Left lobe of liver (tissue), 2 donors: ENCODE measurements at regions not wholly inside any gene's neighbourhood (a gene's known extent, or its start where the extent isn't known, plus 50 kb on each side); places are given as distances from the start of the nearest gene placed in this dataset.

Experiments
- ATAC-seq: fragments of 200-7000 bp; cut with Tn5 transposase; one replicate; pipeline ENCODE4 v1.9.1; 2020; ENCODE audit warnings: mild to moderate bottlenecking, moderate library complexity
- DNase-seq: peaks from one replicate; pipeline ENCODE4 v3.0.0-alpha.2; 2020; ENCODE audit warnings: low spot score
- donor health status: DM: no; HTN: no; CAD: no; lungs with moderate emphysema.
- donor health status: DM: no; HTN: yes; CAD: no.

DNA sequence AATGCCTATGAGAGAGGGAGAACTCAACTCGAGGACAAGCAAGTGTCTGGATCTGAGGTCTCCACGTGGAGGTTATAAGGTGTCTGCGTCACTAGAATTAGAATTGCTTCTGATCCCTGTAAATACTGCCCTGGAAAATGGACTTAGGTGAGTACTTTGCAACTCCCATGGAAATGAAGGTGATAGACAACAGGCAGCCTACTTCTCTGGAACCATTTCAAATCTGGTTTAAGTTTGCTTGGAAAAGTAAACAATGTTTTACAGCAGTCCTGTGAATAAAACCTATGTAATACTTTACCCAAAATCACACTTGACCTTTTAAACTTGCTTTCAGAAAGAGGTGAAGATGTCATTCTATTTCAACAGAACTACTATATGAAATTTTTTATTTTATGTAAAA lies 70.1 kb upstream of the TENT5A start:
- ATAC-seq: peak; percentile 72
- no peak for DNase-seq

DNA sequence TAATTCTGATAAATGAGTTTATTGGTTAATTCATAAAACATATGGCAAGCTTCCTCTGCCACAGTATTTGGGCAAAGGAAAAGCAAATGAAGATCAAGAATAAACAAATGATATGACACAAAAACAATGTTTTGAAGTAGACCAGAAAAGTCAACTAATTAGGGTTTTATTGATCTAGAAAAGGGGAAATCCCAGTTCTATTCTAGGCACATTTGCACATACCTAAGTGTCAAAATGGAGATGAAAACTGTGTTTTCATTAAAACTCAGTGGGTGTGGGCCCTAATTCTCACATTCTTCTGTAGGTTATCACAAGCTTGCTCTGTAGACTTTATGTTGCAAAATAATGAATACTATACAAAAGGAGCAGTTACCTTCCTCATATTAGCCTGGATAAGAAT lies 69.0 kb upstream of the TENT5A start:
- DNase-seq (no peak), ATAC-seq (no peak)

- no peak for DNase-seq
- ATAC-seq: peak; percentile 86
These were observed 68.5 kb upstream of the TENT5A start for GRCh38 chr6:81820980-81821379.

- ATAC-seq (peak; percentile 67), DNase-seq (no peak)
These were observed 67.9 kb upstream of the TENT5A start for GRCh38 chr6:81820422-81820821.

DNA sequence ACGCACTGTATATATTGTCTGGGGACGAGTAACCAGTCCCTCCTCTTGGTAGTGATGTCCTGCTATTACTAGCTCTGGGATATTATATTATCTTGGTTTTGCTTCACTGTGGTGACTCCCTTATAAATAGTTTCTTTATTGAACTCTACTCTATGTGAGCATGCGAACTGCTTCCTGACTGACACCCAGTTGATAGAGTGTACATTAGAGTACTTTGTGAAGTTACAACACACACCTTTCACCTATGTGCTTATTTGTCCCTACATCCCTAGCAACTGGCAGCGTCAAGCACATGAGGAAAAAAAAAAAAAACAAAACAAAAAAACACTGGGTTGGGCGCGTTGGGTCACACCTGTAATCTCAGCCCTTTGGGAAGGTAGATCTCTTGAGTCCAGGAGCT lies 67.3 kb upstream of the TENT5A start:
- DNase-seq: no peak
- no peak for ATAC-seq

GRCh38 chr6:81818901-81819361 lies 66.5 kb upstream of the TENT5A start:
- ATAC-seq: no peak
- no peak for DNase-seq

DNA sequence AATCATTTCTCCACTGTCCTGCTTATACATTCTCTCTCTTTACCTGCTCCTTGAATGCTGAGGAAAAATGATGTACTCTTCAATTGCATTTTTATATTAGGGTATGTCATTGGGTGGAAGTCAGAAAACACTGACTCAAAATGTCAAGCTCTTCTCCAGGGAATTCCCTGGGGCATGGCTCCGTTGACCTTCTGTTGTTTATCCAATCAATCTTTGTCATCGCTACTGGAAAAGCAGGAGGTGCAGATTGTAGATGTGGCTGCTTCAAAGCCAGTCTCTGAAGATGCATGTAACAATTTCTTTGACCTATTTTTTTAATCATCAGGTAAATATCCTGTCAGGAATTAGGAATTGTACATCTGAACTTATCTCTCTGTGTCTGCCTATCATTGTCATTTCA lies 63.9 kb upstream of the TENT5A start:
- no peak for DNase-seq
- no peak for ATAC-seq

GRCh38 chr6:81814370-81815076 lies 62.0 kb upstream of the TENT5A start:
- no peak for ATAC-seq
- no peak for DNase-seq

GRCh38 chr6:81813305-81813704 lies 60.8 kb upstream of the TENT5A start:
- DNase-seq (no peak), ATAC-seq (no peak)

DNA sequence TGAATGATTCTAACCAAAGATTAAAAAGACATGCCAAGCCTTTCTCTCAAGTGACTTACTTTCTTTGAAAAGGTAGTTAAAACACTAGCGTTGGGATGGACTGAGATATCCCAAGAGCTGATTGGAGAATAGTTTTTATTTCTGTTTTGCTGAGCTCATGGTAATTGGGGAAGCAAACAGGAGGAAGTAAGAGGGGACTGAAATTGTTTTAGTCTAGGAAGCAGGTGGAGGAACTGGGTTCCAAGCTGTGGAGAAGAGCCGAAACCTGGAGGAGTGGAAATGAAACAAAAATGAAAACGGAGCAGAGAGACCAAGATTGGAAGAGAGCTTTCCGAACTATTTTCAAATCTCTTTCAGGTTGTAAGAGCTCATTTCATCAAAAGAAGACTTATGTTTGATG lies 59.9 kb upstream of the TENT5A start:
- DNase-seq: no peak
- ATAC-seq: no peak

DNA sequence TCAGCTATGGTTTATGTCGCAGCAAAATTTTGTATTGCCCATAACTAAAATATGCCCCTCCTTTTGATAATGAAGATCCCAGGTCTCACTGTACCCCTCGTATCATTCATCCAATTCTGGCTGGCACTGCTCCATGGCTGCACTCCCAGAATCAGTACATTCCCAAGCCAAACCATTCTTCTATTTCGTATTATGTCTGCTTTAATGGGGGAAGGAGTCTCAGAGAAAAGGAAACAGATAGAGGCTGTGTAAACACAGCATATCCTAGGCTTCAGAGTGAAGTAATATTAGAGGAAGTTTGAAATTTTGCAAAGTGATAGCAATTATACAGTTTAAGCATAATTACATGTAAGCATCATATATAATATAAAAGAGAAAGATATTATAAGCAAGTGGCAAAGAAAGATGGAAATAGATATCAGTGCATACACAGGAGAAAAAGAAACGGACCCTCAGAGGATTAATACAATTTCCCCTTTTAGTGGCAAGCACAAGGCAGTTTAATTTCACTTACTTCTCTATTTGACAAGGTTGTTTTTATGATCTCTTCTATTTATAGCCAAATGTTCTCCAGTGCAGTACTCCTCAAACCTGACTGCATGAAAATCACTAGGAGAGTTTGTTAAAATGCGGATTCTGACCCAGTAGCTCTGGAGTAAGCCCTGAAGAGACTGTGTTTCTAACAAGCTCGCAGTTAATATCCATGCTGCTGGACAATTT lies 56.5 kb upstream of the TENT5A start:
- no peak for DNase-seq
- peak; percentile 29 for ATAC-seq

DNA sequence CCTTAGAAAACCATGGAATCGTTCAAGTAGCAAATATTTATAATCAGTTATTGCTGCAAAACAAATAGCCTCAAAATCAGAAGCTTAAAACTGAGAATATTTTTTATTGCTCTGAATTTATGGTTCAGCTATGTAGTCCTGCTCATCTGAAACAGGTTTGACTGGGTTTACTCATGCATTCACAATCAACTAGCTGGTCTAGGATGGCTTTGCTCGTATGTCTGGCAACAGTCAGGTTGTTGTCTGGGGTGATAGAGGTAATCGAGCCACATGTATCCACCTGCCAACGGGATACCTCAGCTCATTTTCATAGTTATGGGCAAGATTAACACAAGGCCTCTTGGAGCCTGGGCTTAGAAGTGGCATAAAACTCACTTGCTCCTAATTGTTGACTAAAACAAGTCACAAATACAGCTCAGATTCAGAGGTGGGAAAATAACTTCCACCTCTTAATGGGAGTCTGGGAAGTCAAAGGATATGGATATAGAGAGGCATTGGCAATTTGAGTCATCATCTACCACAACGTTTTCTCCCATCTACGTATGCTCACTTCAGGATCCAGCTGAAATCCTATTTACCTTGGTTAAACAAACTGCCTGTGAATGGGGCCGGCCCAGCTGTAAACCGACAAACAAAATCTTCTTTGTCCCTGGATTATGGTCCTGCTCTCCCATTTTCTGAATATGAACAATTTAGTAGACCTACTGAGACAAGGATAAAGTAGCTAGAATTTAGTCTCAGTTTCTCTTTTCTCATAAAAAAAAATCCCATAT lies 54.5 kb upstream of the TENT5A start:
- DNase-seq (no peak), ATAC-seq (no peak)

- no peak for DNase-seq
- ATAC-seq: no peak
These were observed 49.9 kb upstream of the TENT5A start for GRCh38 chr6:81802356-81802755.
